OCI-LY7 (cell line): ENCODE measurements at regions not wholly inside any gene's neighbourhood (a gene's known extent, or its start where the extent isn't known, plus 50 kb on each side); places are given as distances from the start of the nearest gene placed in this dataset.

Experiments
- BruUV-seq: library from RNA; stranded (reverse); fragments of 400-500 nt; replicated peaks from 2 replicates; lab custom pipeline; 2021; lab: Mats Ljungman, UMichigan
- CTCF ChIA-PET: fragments of 300-600 bp; sonication (Branson Sonifier 250); formaldehyde crosslinking; loops from one replicate; lab custom pipeline; 2022; ENCODE audit warnings: antibody characterized with exemption; ENCODE audit not compliant: unreplicated experiment; lab: Charles Lee
- POLR2A ChIA-PET: fragments of 300-600 bp; sonication (Branson Sonifier 250); formaldehyde crosslinking; loops from one replicate; lab custom pipeline; 2022; ENCODE audit warnings: antibody characterized with exemption; lab: Charles Lee
- DNase-seq: peaks from one replicate; pipeline ENCODE4 v3.0.0-alpha.2; 2015; ENCODE audit warnings: low spot score
- H2AFZ ChIP-seq: fragments of 200-600 bp; sonication (generic), shearing (Covaris generic); 2 replicates; pipeline ENCODE4 v1.6.1; 2014; ENCODE audit warnings: mild to moderate bottlenecking, antibody characterized with exemption, low read length, moderate library complexity
- H3K27ac ChIP-seq: fragments of 200-600 bp; sonication (generic); 2 replicates; pipeline ENCODE4 v1.5.1; 2014; ENCODE audit warnings: mixed run types, low read depth, mild to moderate bottlenecking, moderate library complexity, low read length, inconsistent platforms; ENCODE audit not compliant: poor library complexity, severe bottlenecking
- H3K36me3 ChIP-seq: fragments of 200-600 bp; sonication (generic); 2 replicates; pipeline ENCODE4 v1.6.1; 2014; ENCODE audit warnings: mild to moderate bottlenecking, antibody characterized with exemption, low read length, moderate library complexity, mixed read lengths; ENCODE audit not compliant: insufficient read depth
- H3K4me1 ChIP-seq: fragments of 200-600 bp; sonication (generic); 2 replicates; pipeline ENCODE4 v1.5.1; 2014; ENCODE audit warnings: mild to moderate bottlenecking, low read length; ENCODE audit not compliant: insufficient read depth, poor library complexity, severe bottlenecking
- H3K4me2 ChIP-seq: fragments of 200-600 bp; sonication (generic); 2 replicates; pipeline ENCODE4 v1.6.1; 2014; ENCODE audit warnings: mild to moderate bottlenecking, low read length
- H3K4me3 ChIP-seq: fragments of 200-600 bp; sonication (generic); 2 replicates; pipeline ENCODE4 v1.5.1; 2014; ENCODE audit warnings: mild to moderate bottlenecking, low read depth, low read length; ENCODE audit not compliant: poor library complexity, severe bottlenecking
- H3K79me2 ChIP-seq: fragments of 200-600 bp; sonication (generic); 2 replicates; pipeline ENCODE4 v1.6.1; 2016; ENCODE audit warnings: low read depth, mild to moderate bottlenecking, low read length, moderate library complexity, mixed read lengths; ENCODE audit not compliant: insufficient read depth
- H3K9me2 ChIP-seq: fragments of 200-600 bp; sonication (generic); 2 replicates; pipeline ENCODE4 v1.6.1; 2016; ENCODE audit warnings: mild to moderate bottlenecking, low read length, mixed read lengths; ENCODE audit not compliant: insufficient read depth
- H3K9me3 ChIP-seq: fragments of 200-600 bp; sonication (generic); 2 replicates; pipeline ENCODE4 v1.6.1; 2014; ENCODE audit warnings: mild to moderate bottlenecking, mixed run types, low read length, mixed read lengths
- H4K20me1 ChIP-seq: fragments of 200-600 bp; sonication (generic); 2 replicates; pipeline ENCODE4 v1.6.1; 2014; ENCODE audit warnings: mild to moderate bottlenecking, antibody characterized with exemption, low read length, moderate library complexity, mixed read lengths; ENCODE audit not compliant: insufficient read depth
- EZH2phosphoT487 ChIP-seq: fragments of 200-600 bp; sonication (generic); IDR thresholded peaks from 2 replicates; pipeline ENCODE4 v1.6.1; 2018; ENCODE audit warnings: low read depth, borderline replicate concordance, mild to moderate bottlenecking, mixed run types, antibody characterized with exemption, low read length, moderate library complexity, mixed read lengths
- intact Hi-C: fragments of 100-400 bp; cut with micrococcal nuclease; formaldehyde crosslinking; loops from one replicate; pipeline ENCODE4 v1.10.0; 2022; ENCODE audit not compliant: unreplicated experiment
- TF ChIP-seq, protein P1 (sequence below): fragments of 200-600 bp; sonication (generic); conservative IDR thresholded peaks from 2 replicates; pipeline ENCODE4 v1.5.1; 2014; ENCODE audit warnings: mild to moderate bottlenecking, antibody characterized with exemption, low read length, moderate library complexity, mixed read lengths

DNA sequence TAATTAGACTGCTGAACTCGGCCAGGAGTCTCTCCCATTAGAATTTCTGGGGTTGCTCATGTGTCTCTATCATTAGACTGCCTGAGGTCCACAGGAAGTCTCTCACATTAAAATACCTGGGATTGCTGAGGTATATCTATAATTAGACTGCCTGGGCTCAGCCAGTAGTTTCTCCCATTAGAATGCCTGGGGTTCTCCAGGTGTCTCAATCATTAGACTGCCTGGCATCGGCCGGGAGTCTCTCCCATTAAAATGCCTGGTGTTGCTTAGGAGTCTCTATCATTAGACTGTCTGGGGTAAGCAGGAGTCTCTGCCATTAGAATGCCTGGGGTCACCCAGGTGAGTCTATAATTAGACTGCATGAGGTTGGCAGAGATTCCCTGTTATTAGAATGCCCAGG lies 2233.4 kb downstream of the TP53TG3F start:
- H3K4me1 ChIP-seq: no peaks in the 10 kb centered on the region
- H4K20me1 ChIP-seq: no peaks in the 10 kb centered on the region
- H3K9me3 ChIP-seq: 0 out of 2 replicates have a peak, but pooled peaks cover 17% of the 10 kb centered on the region
- no TSS peak for BruUV-seq
- H3K27ac ChIP-seq: no peak overlapping the region
- ChIA-PET CTCF (no interaction called here), POLR2A (no interaction called here)
- H2AFZ ChIP-seq: no peak overlapping the region
- no peak overlapping the region for H3K4me2 ChIP-seq
- no peak overlapping the region for H3K4me3 ChIP-seq
- intact Hi-C loops: no loop called here
- TF ChIP-seq EZH2phosphoT487: no peak
- TF ChIP-seq, protein P1, sequence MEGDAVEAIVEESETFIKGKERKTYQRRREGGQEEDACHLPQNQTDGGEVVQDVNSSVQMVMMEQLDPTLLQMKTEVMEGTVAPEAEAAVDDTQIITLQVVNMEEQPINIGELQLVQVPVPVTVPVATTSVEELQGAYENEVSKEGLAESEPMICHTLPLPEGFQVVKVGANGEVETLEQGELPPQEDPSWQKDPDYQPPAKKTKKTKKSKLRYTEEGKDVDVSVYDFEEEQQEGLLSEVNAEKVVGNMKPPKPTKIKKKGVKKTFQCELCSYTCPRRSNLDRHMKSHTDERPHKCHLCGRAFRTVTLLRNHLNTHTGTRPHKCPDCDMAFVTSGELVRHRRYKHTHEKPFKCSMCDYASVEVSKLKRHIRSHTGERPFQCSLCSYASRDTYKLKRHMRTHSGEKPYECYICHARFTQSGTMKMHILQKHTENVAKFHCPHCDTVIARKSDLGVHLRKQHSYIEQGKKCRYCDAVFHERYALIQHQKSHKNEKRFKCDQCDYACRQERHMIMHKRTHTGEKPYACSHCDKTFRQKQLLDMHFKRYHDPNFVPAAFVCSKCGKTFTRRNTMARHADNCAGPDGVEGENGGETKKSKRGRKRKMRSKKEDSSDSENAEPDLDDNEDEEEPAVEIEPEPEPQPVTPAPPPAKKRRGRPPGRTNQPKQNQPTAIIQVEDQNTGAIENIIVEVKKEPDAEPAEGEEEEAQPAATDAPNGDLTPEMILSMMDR: no peak
- H3K79me2 ChIP-seq: no peaks in the 10 kb centered on the region
- no peaks in the 10 kb centered on the region for H3K9me2 ChIP-seq
- DNase-seq: no peak
- H3K36me3 ChIP-seq: no peaks in the 10 kb centered on the region

DNA sequence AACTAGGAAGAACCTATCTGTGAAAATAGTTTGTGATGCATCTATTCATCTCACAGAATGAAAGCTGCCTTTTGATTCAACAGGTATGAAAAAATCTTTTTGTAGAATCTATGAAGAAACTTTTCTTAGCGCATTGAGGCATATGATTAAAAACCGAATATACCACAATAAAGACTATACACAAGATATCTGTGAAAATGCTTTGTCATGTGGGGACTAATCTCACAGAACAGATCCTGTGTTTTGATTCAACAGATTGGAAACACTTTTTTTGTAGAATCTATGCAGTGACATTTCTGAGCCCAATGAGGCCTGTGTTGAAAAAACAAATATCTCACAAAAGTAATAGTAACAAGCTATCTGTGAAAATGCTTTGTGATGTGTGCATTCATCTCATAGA lies 2247.5 kb downstream of the TP53TG3F start:
- Histone ChIP-seq H3K9me2 (no peaks in the 10 kb centered on the region), H3K4me2 (no peak overlapping the region), H3K9me3 (peaks cover 31% of the 10 kb centered on the region; the same call in 1 of the 2 replicates), H3K36me3 (no peaks in the 10 kb centered on the region), H2AFZ (no peak overlapping the region), H3K27ac (no peak overlapping the region), H3K79me2 (no peaks in the 10 kb centered on the region), H3K4me1 (no peaks in the 10 kb centered on the region), H4K20me1 (no peaks in the 10 kb centered on the region), H3K4me3 (no peak overlapping the region)
- intact Hi-C loops: no loop called here
- TF ChIP-seq, protein P1: no peak
- no peak for TF ChIP-seq EZH2phosphoT487
- POLR2A ChIA-PET: no interaction called here
- CTCF ChIA-PET: no interaction called here
- DNase-seq: no peak
- no TSS peak for BruUV-seq

DNA sequence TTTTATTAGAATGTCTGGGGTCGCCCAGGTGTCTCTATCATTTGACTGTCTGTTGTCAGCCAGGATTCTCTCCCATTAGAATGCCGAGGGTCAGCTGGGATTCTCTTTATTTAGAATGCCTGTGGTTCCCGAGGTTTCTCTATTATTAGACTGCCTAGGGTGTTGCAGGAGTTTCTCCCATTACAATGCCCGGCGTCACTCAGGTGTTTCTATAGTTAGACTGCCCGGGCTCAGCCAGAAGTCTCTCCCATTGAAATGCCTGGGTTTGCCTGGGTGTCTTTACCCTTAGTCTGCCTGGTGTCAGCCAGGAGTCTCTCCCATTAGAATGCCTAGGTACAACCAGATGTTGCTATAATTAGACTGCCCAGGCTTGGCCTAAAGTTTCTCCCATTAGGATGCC lies 2252.0 kb downstream of the TP53TG3F start:
- BruUV-seq: no TSS peak
- Histone ChIP-seq H3K9me2 (no peaks in the 10 kb centered on the region), H2AFZ (no peak overlapping the region), H3K4me3 (no peak overlapping the region), H3K79me2 (no peaks in the 10 kb centered on the region), H3K36me3 (no peaks in the 10 kb centered on the region), H4K20me1 (no peaks in the 10 kb centered on the region), H3K9me3 (peaks cover 21% of the 10 kb centered on the region; the same call in 1 of the 2 replicates), H3K4me1 (no peaks in the 10 kb centered on the region), H3K27ac (no peak overlapping the region), H3K4me2 (no peak overlapping the region)
- ChIA-PET POLR2A (no interaction called here), CTCF (no interaction called here)
- intact Hi-C loops: loop anchor here (10.0 kb wide), 1 partner anchor 57 kb away; no protein-coding TSS in a partner anchor
- TF ChIP-seq, protein P1: no peak
- TF ChIP-seq EZH2phosphoT487: no peak
- DNase-seq: no peak
